ENCODE measurements at regions not wholly inside any gene's neighbourhood (a gene's known extent, or its start where the extent isn't known, plus 50 kb on each side); places are given as distances from the start of the nearest gene placed in this dataset.

GRCh38 chr18:34023471-34023870, 201.2 kb downstream of the NOL4 start:
- TF ChIP-seq CTCF (IDR thresholded peaks at IDR 0.05; ENCODE audit: low read length) (no peak), EZH2 (IDR thresholded peaks at IDR 0.05; ENCODE audit: borderline replicate concordance, low read length) (no peak)

Measured in OCI-LY1 (cell line).